GM19455 (cell line): ENCODE measurements at regions not wholly inside any gene's neighbourhood (a gene's known extent, or its start where the extent isn't known, plus 50 kb on each side); places are given as distances from the start of the nearest gene placed in this dataset.

ENCODE experiments used
- ATAC-seq: cut with Tn5 transposase; IDR thresholded peaks from one replicate; pipeline ENCODE4 v1.9.1; 2021; ENCODE audit not compliant: unreplicated experiment

- ATAC-seq: no peak
Observed at GRCh38 chrX:10893976-10894375, 217.2 kb upstream of the HCCS start.

DNA sequence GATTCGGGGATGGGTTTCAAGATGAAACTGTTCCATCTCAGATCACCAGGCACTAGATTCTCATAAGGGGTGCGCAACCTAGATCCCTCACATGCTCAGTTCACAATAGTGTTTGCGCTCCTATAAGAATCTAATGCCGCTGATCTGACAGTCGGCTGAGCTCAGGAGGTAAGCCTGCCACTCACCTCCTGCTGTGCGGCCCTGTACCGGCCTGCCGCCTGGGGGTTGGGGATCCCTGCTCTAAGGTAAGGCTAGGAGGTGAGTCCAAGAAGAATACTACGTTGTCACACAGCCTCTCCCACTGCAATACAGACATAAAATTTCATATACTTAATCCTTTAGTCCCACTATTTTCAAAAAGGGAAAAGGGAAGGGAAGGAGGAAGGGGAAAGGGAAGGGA, 213.4 kb upstream of the HCCS start:
- ATAC-seq: no peak

DNA sequence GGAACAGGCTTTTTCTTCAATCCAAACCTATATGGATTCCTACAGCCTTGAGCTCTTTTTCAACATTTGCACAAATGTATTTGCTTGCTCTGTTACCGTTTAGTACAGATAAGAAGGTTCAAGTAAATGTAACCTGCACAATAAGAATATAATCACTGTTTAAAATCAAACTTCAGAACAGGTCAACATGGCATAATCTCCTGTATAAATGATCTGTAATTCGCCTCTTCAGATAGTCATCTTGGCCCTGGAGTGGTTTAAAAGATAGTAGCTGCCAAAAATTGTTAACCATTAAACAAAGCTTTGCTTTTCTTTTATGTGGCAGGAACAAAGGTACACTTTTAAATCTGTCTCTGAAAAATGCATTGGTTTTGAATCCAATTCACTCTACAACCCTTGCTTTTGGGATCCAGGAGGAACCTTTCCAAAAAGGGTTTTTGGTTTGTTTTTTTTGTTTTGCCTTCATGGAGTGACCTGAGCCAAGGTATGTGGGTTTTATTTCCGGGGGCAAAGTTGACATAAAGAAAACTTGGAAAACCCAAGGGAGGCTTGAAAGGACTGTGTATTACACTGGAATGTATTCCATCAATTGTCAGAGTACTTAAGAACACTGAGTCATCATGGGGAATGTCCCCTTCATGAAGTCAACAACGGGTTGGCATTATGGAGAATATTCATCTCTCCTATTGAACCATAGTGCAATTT, 210.4 kb upstream of the HCCS start:
- ATAC-seq: no peak

DNA sequence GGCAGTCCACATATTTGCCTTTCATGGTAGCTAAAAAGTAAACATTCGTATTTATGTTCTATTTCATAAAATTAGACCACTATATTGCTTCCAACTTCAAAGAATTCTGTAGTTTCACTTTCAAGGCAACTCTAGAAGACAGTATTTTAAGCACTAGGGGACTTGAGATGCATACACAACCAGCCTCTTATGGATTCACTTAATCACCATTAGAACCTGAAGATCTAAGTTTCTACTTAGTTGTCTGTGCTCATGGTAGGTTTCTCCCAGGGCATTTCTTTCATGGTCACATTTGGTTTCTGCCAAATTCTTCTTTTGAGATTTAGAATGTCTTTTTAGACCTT, 209.9 kb upstream of the HCCS start:
- no peak for ATAC-seq

GRCh38 chrX:10902001-10902400, 209.1 kb upstream of the HCCS start:
- no peak for ATAC-seq

- no peak for ATAC-seq
Observed at GRCh38 chrX:10903523-10903922, 207.6 kb upstream of the HCCS start.

DNA sequence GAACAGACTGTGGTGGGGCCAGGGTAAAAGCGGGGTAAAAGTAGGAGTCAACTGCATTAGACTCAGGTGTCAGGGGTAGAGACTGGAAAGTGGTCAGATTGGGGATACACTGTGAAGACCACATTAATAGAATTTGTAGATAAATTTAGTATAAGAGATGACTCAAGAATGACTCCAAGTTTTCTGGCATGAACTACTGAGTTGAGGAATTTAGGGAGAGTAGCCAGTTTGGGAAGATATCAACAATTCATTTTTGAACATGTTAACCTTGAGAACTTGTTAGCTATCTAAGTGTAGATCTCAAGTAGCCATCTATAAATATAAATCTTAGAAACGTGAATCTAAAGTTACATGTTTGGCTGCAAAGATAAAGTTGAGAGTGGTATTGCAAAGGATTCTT, 206.9 kb upstream of the HCCS start:
- no peak for ATAC-seq

DNA sequence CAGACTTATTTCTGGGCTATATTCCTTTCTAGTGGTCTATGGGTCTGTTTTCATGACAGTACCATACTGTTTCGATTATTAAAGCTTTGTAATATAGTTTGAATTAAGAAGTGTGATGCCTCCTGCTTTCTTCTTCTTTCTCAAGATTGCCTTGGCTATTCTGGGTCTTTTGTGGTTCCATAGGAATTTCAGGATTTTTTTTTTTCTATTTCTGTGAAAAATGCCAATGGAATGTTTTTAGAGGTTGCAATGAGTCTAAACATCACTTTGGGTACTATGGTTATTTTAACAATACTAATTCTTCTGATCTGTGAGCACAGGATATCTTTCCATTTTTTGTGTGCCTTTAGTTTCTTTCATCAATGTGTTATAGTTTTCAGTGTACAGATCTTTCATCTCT, 204.3 kb upstream of the HCCS start:
- no peak for ATAC-seq

DNA sequence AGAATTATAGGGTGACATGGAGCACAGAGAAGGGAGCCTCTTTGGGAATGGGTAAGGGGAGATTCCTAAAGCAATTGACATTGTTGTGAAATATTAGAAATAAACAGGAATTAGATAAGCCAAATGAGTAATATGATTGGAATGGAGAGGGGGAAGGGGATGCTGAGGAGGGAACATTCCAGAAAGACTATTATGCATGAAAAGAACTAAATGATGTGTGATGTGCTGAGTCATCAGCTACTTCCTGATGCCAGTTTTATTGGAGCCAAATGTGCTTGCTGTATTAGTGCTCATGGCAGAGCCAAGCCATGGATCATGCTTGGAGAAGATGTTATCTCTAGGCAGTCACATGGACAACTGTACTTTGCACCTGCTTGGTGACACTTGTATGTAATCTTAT, 189.0 kb upstream of the HCCS start:
- ATAC-seq: no peak

DNA sequence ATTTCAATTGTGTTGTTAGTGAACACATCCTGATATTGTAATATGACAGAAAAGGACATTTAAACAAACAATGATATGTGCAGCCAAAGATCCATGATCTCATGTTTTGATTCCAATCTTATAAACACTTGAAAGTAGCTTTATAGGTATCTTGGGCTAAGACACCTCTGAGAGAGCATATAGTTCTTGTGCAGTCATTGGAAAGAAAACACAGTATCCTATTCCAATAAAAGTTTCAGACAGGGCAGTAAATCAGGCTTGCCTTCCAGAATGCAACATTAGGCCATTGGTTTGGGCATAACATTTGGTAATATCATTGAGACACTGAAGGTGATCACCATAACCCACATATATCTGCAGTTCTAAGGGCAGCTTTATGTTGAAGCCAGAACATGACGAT, 188.3 kb upstream of the HCCS start:
- no peak for ATAC-seq

GRCh38 chrX:10923466-10923865, 187.7 kb upstream of the HCCS start:
- no peak for ATAC-seq

DNA sequence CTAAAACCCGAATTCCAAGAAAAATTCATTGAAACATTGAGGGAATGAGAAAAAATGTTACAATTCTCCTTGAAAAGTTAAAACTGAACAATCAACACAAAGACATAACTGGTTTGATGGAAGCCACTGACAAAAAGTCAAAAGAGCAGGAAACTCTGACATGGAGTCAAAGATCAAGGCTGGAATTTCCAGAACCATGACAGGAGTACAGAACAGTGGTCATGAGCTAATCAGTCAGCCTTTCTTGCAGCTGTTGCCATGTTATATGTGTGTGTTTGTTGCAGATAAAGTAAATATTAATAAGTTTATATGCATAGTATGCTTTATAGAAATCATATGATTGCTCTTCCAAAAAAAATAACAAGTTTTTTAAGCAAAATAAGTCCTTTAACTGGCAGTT, 184.7 kb upstream of the HCCS start:
- no peak for ATAC-seq

GRCh38 chrX:10926891-10927290, 184.2 kb upstream of the HCCS start:
- no peak for ATAC-seq

- no peak for ATAC-seq
Observed at GRCh38 chrX:10929747-10930146, 181.4 kb upstream of the HCCS start.

GRCh38 chrX:10930151-10930550, 181.0 kb upstream of the HCCS start:
- no peak for ATAC-seq

GRCh38 chrX:10931976-10932375, 179.2 kb upstream of the HCCS start:
- no peak for ATAC-seq

DNA sequence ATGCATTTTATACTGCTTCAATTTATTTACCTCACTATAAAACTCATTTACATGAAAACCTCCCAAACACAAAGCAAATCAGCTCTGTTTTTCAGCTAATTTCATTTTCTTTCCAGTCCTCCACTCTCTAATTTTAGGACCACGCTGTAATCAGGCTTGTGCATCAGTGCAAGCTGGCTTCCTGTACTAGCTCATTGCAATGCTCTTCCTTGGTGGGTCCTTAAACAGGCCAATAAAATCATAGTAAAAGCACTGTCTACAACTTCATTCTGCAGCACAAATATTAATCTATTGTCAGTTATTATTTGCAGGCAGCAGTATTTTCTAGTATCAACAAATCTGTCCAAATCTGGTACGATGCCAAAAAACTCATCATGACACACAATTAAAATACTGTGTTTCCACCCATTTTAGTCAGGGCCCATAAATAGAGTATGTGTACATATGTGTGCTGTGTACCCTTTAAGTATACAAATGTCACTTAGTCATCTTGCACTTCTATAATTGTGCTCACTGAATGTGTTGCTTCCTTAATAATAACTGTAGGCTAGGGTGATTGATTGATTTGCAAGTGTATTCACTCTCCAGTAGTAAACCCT, 178.2 kb upstream of the HCCS start:
- ATAC-seq: no peak

DNA sequence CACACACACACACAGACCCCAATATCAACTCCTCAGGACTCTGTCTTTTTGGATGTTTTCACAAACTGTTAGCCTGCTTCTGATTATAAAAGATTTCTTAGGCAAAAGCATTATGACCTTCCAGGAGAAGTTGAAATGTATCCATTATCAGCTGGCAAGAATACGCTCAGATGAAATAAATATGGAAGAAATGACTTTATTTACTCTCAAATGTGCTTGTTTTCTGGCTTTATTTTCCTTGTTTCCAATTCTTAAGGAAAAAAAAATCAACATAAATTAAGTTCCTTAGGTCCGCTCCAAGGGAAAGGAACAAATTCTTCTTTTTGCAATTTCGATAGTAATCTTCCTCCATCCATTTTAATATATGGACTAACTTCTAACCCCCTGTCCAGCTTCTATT, 175.6 kb upstream of the HCCS start:
- ATAC-seq: no peak

DNA sequence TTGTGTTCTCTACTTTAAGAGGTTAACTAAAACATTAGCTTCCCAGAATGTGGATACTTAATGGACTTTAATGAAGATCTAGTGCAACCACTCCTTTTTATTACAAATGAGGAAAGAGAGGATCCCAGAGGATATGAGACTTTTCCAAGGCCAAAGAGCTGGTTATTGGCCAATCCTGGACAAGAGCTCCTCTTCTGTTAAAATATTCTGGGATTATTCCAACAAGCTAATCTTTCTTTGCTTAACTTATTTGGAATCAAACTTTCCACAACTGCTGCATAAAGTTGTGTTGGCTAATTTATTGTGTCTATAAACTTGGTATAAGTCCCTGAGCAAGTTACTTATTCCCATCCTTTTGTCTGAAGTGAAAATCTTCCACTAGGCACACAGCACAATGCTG, 174.2 kb upstream of the HCCS start:
- ATAC-seq: no peak

GRCh38 chrX:10938365-10938923, 172.7 kb upstream of the HCCS start:
- no peak for ATAC-seq

- ATAC-seq: no peak
Observed at GRCh38 chrX:10939424-10939823, 171.7 kb upstream of the HCCS start.

GRCh38 chrX:10944136-10944885, 166.8 kb upstream of the HCCS start:
- no peak for ATAC-seq
